ENCODE measurements at regions not wholly inside any gene's neighbourhood (a gene's known extent, or its start where the extent isn't known, plus 50 kb on each side); places are given as distances from the start of the nearest gene placed in this dataset.

DNA sequence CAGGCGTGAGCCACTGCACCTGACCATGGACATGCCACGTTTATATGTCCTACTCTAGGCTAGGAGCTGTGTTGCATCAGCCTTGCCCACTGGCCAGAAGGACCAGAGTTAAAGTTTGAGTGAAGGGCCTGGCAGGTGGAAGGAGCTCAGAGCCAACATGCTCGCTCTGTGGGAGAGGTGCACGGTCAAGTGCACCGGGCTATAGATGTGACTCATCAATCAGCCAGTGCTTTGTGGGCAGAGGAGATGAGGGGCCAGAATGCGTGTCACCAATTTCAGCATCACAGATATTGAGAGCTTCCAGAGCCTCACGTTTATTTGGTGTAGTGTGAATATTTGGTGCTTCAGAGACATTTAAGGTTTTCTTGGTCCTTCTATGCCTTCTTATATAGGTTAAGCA is 137.3 kb upstream of the KBTBD8 start:
- TF ChIP-seq, protein P1, sequence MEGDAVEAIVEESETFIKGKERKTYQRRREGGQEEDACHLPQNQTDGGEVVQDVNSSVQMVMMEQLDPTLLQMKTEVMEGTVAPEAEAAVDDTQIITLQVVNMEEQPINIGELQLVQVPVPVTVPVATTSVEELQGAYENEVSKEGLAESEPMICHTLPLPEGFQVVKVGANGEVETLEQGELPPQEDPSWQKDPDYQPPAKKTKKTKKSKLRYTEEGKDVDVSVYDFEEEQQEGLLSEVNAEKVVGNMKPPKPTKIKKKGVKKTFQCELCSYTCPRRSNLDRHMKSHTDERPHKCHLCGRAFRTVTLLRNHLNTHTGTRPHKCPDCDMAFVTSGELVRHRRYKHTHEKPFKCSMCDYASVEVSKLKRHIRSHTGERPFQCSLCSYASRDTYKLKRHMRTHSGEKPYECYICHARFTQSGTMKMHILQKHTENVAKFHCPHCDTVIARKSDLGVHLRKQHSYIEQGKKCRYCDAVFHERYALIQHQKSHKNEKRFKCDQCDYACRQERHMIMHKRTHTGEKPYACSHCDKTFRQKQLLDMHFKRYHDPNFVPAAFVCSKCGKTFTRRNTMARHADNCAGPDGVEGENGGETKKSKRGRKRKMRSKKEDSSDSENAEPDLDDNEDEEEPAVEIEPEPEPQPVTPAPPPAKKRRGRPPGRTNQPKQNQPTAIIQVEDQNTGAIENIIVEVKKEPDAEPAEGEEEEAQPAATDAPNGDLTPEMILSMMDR (IDR thresholded peaks at IDR 0.05) = no peak
- TF ChIP-seq EZH2 (IDR thresholded peaks at IDR 0.05; ENCODE audit: borderline replicate concordance, insufficient read depth, low read depth, low read length, poor library complexity, severe bottlenecking) = no peak

All from B cell (primary cell).